HEK293T (cell line): ENCODE measurements at regions not wholly inside any gene's neighbourhood (a gene's known extent, or its start where the extent isn't known, plus 50 kb on each side); places are given as distances from the start of the nearest gene placed in this dataset.

Experiments used
- FOXK2 ChIP-seq: fragments of 450-650 bp; IDR thresholded peaks from 2 replicates; pipeline ENCODE4 v1.6.1; 2016; ENCODE audit warnings: mild to moderate bottlenecking
- FOXM1 ChIP-seq: fragments of 450-650 bp; IDR thresholded peaks from 2 replicates; pipeline ENCODE4 v1.6.1; 2017; ENCODE audit warnings: mild to moderate bottlenecking, borderline replicate concordance
- HDGF ChIP-seq: fragments of 450-650 bp; IDR thresholded peaks from 2 replicates; pipeline ENCODE4 v1.6.1; 2017; ENCODE audit warnings: antibody characterized with exemption, borderline replicate concordance
- TARDBP ChIP-seq: fragments of 450-650 bp; IDR thresholded peaks from 2 replicates; pipeline ENCODE4 v1.6.1; 2016

DNA sequence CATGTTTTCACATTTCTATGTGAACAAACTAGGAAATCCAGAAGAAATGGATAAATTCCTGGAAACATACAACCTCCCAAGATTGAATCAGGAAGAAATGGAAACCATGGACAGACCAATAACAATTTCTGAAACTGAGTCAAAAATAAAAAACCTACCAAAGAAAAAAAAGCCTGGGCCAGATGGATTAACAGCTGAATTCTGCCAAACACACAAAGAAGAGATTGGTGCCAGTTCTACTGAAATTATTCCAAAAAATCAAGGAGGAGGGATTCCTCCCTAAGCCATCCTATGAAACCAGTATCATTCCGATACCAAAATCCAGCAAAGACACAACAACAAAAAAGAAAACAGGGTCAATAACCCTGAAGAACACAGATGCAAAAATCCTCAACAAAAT, 166.9 kb upstream of the FBXL7 start:
- TF ChIP-seq FOXM1 (no peak), HDGF (no peak), FOXK2 (no peak), TARDBP (no peak)
